HepG2 (cell line): ENCODE measurements at regions not wholly inside any gene's neighbourhood (a gene's known extent, or its start where the extent isn't known, plus 50 kb on each side); places are given as distances from the start of the nearest gene placed in this dataset.
A peak's percentile ranks its signal among the peaks of the same experiment; 100 is the strongest.

Source experiments
- CBX1 ChIP-seq: IDR thresholded peaks from one replicate; pipeline ENCODE4 v1.6.1; 2016; ENCODE audit warnings: antibody characterized with exemption, low read depth
- ESRRA ChIP-seq: sonication (generic); formaldehyde crosslinking; IDR thresholded peaks from 2 replicates; pipeline ENCODE4 v1.5.1; 2020; ENCODE audit warnings: mild to moderate bottlenecking, low read depth, missing genetic modification reagents
- FOXP1 ChIP-seq, 2 experiments: fragments of 450-650 bp in 1 of 2; IDR thresholded peaks; 2 replicates each; pipeline ENCODE4 v1.6.1; 2017 to 2018; ENCODE audit warnings: antibody characterized with exemption in 1 of 2
- HDAC1 ChIP-seq: sonication (generic); formaldehyde crosslinking; IDR thresholded peaks from 2 replicates; pipeline ENCODE4 v1.5.1; 2020; ENCODE audit warnings: mild to moderate bottlenecking, missing genetic modification reagents
- HES4 ChIP-seq: sonication (generic); formaldehyde crosslinking; IDR thresholded peaks from 2 replicates; pipeline ENCODE4 v1.9.0; 2021; ENCODE audit warnings: mild to moderate bottlenecking, missing genetic modification reagents, borderline replicate concordance
- JUN ChIP-seq: sonication (generic); formaldehyde crosslinking; IDR thresholded peaks from 2 replicates; pipeline ENCODE4 v1.4.0; 2020; ENCODE audit warnings: mild to moderate bottlenecking, missing genetic modification reagents
- KAT7 ChIP-seq: IDR thresholded peaks from 2 replicates; pipeline ENCODE4 v1.6.1; 2018; ENCODE audit warnings: borderline replicate concordance, missing compliant biosample characterization
- RELA ChIP-seq: sonication (generic); formaldehyde crosslinking; IDR thresholded peaks from 2 replicates; pipeline ENCODE4 v1.4.0; 2020; ENCODE audit warnings: missing genetic modification reagents
- SMARCC2 ChIP-seq: fragments of 450-650 bp; IDR thresholded peaks from 2 replicates; pipeline ENCODE4 v1.6.1; 2017; ENCODE audit warnings: antibody characterized with exemption, mild to moderate bottlenecking
- ZBTB3 ChIP-seq: sonication (generic); formaldehyde crosslinking; IDR thresholded peaks from 2 replicates; pipeline ENCODE4 v1.4.0; 2020; ENCODE audit warnings: low read depth, mild to moderate bottlenecking, moderate library complexity, missing genetic modification reagents, borderline replicate concordance
- ZBTB7A ChIP-seq: sonication (generic); formaldehyde crosslinking; IDR thresholded peaks from 2 replicates; pipeline ENCODE4 v1.8.0; 2022; ENCODE audit warnings: mild to moderate bottlenecking, missing genetic modification reagents
- ZNF101 ChIP-seq: sonication (generic); formaldehyde crosslinking; IDR thresholded peaks from 2 replicates; pipeline ENCODE4 v1.4.0; 2020; ENCODE audit warnings: mild to moderate bottlenecking, low read depth, missing genetic modification reagents, borderline replicate concordance
- ZNF274 ChIP-seq: sonication (generic); formaldehyde crosslinking; IDR thresholded peaks from 2 replicates; pipeline ENCODE4 v1.5.1; 2020; ENCODE audit warnings: mild to moderate bottlenecking, missing genetic modification reagents
- TF ChIP-seq, protein P1 (sequence below): sonication (generic); formaldehyde crosslinking; IDR thresholded peaks from 2 replicates; pipeline ENCODE4 v1.5.0; 2020; ENCODE audit warnings: missing genetic modification reagents
- TF ChIP-seq, protein P2 (sequence below): IDR thresholded peaks from 2 replicates; pipeline ENCODE4 v1.6.1; 2016; ENCODE audit warnings: low read depth, control low read depth
- TF ChIP-seq, protein P3 (sequence below): sonication (generic); formaldehyde crosslinking; conservative IDR thresholded peaks from 2 replicates; pipeline ENCODE4 v1.8.0; 2022; ENCODE audit warnings: missing genetic modification reagents

DNA sequence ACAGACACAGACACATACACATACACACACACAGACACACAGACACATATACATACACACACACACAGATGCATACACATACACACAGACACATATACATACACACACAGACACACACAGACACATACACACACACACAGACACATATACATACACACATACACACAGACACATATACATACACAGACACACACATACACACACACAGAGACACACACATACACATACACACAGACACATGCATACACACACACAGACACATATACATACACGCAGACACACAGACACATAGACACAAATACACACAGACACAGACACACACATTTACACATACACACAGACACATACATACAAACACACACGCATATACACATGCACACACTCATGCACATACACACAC, 81.5 kb upstream of the ARL4C start (continued):
- TF ChIP-seq ESRRA (CRISPR knock-in tag) (no peak), RELA (CRISPR knock-in tag) (no peak), CBX1 (no peak), KAT7 (CRISPR knock-in tag) (no peak), SMARCC2 (no peak), HDAC1 (CRISPR knock-in tag) (no peak), ZBTB3 (no peak), ZBTB7A (CRISPR knock-in tag) (no peak), HES4 (CRISPR knock-in tag) (no peak), FOXP1 (IDR thresholded peaks at IDR 0.05) (peak; percentile 40; the same call in 1 of the 2 replicates), FOXP1 (CRISPR knock-in tag; IDR thresholded peaks at IDR 0.05) (no peak), ZNF101 (CRISPR knock-in tag) (no peak), ZNF274 (no peak), JUN (no peak)
- TF ChIP-seq, protein P1, sequence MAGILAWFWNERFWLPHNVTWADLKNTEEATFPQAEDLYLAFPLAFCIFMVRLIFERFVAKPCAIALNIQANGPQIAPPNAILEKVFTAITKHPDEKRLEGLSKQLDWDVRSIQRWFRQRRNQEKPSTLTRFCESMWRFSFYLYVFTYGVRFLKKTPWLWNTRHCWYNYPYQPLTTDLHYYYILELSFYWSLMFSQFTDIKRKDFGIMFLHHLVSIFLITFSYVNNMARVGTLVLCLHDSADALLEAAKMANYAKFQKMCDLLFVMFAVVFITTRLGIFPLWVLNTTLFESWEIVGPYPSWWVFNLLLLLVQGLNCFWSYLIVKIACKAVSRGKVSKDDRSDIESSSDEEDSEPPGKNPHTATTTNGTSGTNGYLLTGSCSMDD (CRISPR knock-in tag) = no peak
- TF ChIP-seq, protein P2, sequence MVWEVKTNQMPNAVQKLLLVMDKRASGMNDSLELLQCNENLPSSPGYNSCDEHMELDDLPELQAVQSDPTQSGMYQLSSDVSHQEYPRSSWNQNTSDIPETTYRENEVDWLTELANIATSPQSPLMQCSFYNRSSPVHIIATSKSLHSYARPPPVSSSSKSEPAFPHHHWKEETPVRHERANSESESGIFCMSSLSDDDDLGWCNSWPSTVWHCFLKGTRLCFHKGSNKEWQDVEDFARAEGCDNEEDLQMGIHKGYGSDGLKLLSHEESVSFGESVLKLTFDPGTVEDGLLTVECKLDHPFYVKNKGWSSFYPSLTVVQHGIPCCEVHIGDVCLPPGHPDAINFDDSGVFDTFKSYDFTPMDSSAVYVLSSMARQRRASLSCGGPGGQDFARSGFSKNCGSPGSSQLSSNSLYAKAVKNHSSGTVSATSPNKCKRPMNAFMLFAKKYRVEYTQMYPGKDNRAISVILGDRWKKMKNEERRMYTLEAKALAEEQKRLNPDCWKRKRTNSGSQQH (CRISPR knock-in tag) = no peak
- TF ChIP-seq, protein P3, sequence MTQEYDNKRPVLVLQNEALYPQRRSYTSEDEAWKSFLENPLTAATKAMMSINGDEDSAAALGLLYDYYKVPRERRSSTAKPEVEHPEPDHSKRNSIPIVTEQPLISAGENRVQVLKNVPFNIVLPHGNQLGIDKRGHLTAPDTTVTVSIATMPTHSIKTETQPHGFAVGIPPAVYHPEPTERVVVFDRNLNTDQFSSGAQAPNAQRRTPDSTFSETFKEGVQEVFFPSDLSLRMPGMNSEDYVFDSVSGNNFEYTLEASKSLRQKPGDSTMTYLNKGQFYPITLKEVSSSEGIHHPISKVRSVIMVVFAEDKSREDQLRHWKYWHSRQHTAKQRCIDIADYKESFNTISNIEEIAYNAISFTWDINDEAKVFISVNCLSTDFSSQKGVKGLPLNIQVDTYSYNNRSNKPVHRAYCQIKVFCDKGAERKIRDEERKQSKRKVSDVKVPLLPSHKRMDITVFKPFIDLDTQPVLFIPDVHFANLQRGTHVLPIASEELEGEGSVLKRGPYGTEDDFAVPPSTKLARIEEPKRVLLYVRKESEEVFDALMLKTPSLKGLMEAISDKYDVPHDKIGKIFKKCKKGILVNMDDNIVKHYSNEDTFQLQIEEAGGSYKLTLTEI (CRISPR knock-in tag) = no peak
- TF ChIP-seq, all 625 proteins: peak for 21
